ENCODE measurements at regions not wholly inside any gene's neighbourhood (a gene's known extent, or its start where the extent isn't known, plus 50 kb on each side); places are given as distances from the start of the nearest gene placed in this dataset.

GRCh38 chr16:48892893-48893292, 282.9 kb upstream of the N4BP1 start:
- H3K36me3 Mint-ChIP-seq (ENCODE audit: low read depth): no peaks in the 10 kb centered on the region
- H3K4me1 Mint-ChIP-seq: no peaks in the 10 kb centered on the region
- no peaks in the 10 kb centered on the region for H3K27me3 Mint-ChIP-seq
- ATAC-seq (replicated peaks): no peak
- no peak overlapping the region for H3K27ac Mint-ChIP-seq
- H3K4me3 Mint-ChIP-seq: no peak overlapping the region
- no peaks in the 10 kb centered on the region for H3K9me3 Mint-ChIP-seq

GRCh38 chr16:48887646-48888210, 277.7 kb upstream of the N4BP1 start:
- Mint-ChIP-seq H3K9me3 (peaks cover 7% of the 10 kb centered on the region), H3K4me3 (no peak overlapping the region), H3K27me3 (no peaks in the 10 kb centered on the region), H3K4me1 (no peaks in the 10 kb centered on the region), H3K27ac (no peak overlapping the region), H3K36me3 (ENCODE audit: low read depth) (no peaks in the 10 kb centered on the region)
- no peak for ATAC-seq (replicated peaks)

- H3K27ac Mint-ChIP-seq: no peak overlapping the region
- H3K9me3 Mint-ChIP-seq: peaks cover 9% of the 10 kb centered on the region
- H3K4me3 Mint-ChIP-seq: no peak overlapping the region
- no peak for ATAC-seq (replicated peaks)
- H3K4me1 Mint-ChIP-seq: no peaks in the 10 kb centered on the region
- H3K36me3 Mint-ChIP-seq (ENCODE audit: low read depth): no peaks in the 10 kb centered on the region
- H3K27me3 Mint-ChIP-seq: no peaks in the 10 kb centered on the region
These were observed 275.5 kb upstream of the N4BP1 start for GRCh38 chr16:48885471-48885870.

GRCh38 chr16:48881272-48881671, 271.3 kb upstream of the N4BP1 start:
- Mint-ChIP-seq H3K27ac (no peak overlapping the region), H3K27me3 (no peaks in the 10 kb centered on the region), H3K4me1 (no peaks in the 10 kb centered on the region), H3K36me3 (ENCODE audit: low read depth) (no peaks in the 10 kb centered on the region), H3K4me3 (no peak overlapping the region), H3K9me3 (peaks cover 4% of the 10 kb centered on the region)
- no peak for ATAC-seq (replicated peaks)

GRCh38 chr16:48879223-48880122, 269.5 kb upstream of the N4BP1 start:
- no peaks in the 10 kb centered on the region for H3K4me1 Mint-ChIP-seq
- no peak for ATAC-seq (replicated peaks)
- no peaks in the 10 kb centered on the region for H3K36me3 Mint-ChIP-seq (ENCODE audit: low read depth)
- no peak overlapping the region for H3K4me3 Mint-ChIP-seq
- peaks cover 4% of the 10 kb centered on the region for H3K9me3 Mint-ChIP-seq
- no peak overlapping the region for H3K27ac Mint-ChIP-seq
- no peaks in the 10 kb centered on the region for H3K27me3 Mint-ChIP-seq

GRCh38 chr16:48877946-48878345, 268.0 kb upstream of the N4BP1 start:
- no peak overlapping the region for H3K4me3 Mint-ChIP-seq
- H3K27me3 Mint-ChIP-seq: no peaks in the 10 kb centered on the region
- H3K9me3 Mint-ChIP-seq: peaks cover 7% of the 10 kb centered on the region
- no peaks in the 10 kb centered on the region for H3K36me3 Mint-ChIP-seq (ENCODE audit: low read depth)
- H3K27ac Mint-ChIP-seq: no peak overlapping the region
- no peaks in the 10 kb centered on the region for H3K4me1 Mint-ChIP-seq
- no peak for ATAC-seq (replicated peaks)

- H3K27me3 Mint-ChIP-seq: no peaks in the 10 kb centered on the region
- no peaks in the 10 kb centered on the region for H3K36me3 Mint-ChIP-seq (ENCODE audit: low read depth)
- no peaks in the 10 kb centered on the region for H3K4me1 Mint-ChIP-seq
- ATAC-seq (replicated peaks): no peak
- no peak overlapping the region for H3K27ac Mint-ChIP-seq
- no peak overlapping the region for H3K4me3 Mint-ChIP-seq
- peaks cover 18% of the 10 kb centered on the region for H3K9me3 Mint-ChIP-seq
These were observed 260.2 kb upstream of the N4BP1 start for GRCh38 chr16:48870141-48870540.

- Mint-ChIP-seq H3K4me3 (no peak overlapping the region), H3K9me3 (peaks cover 23% of the 10 kb centered on the region), H3K27me3 (no peaks in the 10 kb centered on the region), H3K36me3 (ENCODE audit: low read depth) (no peaks in the 10 kb centered on the region), H3K27ac (no peak overlapping the region), H3K4me1 (no peaks in the 10 kb centered on the region)
- no peak for ATAC-seq (replicated peaks)
These were observed 255.5 kb upstream of the N4BP1 start for GRCh38 chr16:48865520-48865919.

GRCh38 chr16:48864055-48864454, 254.1 kb upstream of the N4BP1 start:
- Mint-ChIP-seq H3K27ac (no peak overlapping the region), H3K9me3 (peaks cover 19% of the 10 kb centered on the region), H3K4me3 (no peak overlapping the region), H3K36me3 (ENCODE audit: low read depth) (no peaks in the 10 kb centered on the region), H3K4me1 (no peaks in the 10 kb centered on the region), H3K27me3 (no peaks in the 10 kb centered on the region)
- ATAC-seq (replicated peaks): no peak

- H3K4me3 Mint-ChIP-seq: no peak overlapping the region
- H3K4me1 Mint-ChIP-seq: no peaks in the 10 kb centered on the region
- no peaks in the 10 kb centered on the region for H3K36me3 Mint-ChIP-seq (ENCODE audit: low read depth)
These were observed 252.1 kb upstream of the N4BP1 start for GRCh38 chr16:48862087-48862532.

GRCh38 chr16:48860341-48860740, 250.4 kb upstream of the N4BP1 start:
- Mint-ChIP-seq H3K27ac (no peak overlapping the region), H3K4me1 (no peaks in the 10 kb centered on the region), H3K9me3 (peaks cover 10% of the 10 kb centered on the region), H3K36me3 (ENCODE audit: low read depth) (no peaks in the 10 kb centered on the region), H3K27me3 (no peaks in the 10 kb centered on the region), H3K4me3 (no peak overlapping the region)
- no peak for ATAC-seq (replicated peaks)

More at GRCh38 chr16:48862087-48862532, 252.1 kb upstream of the N4BP1 start:
- no peak overlapping the region for H3K27ac Mint-ChIP-seq
- H3K27me3 Mint-ChIP-seq: no peaks in the 10 kb centered on the region
- peaks cover 13% of the 10 kb centered on the region for H3K9me3 Mint-ChIP-seq
- no peak for ATAC-seq (replicated peaks)

- no peak overlapping the region for H3K4me3 Mint-ChIP-seq
- H3K9me3 Mint-ChIP-seq: no peaks in the 10 kb centered on the region
- H3K27me3 Mint-ChIP-seq: no peaks in the 10 kb centered on the region
- H3K27ac Mint-ChIP-seq: no peak overlapping the region
- H3K4me1 Mint-ChIP-seq: no peaks in the 10 kb centered on the region
- H3K36me3 Mint-ChIP-seq (ENCODE audit: low read depth): no peaks in the 10 kb centered on the region
- ATAC-seq (replicated peaks): no peak
These were observed 243.0 kb upstream of the N4BP1 start for GRCh38 chr16:48852951-48853350.

GRCh38 chr16:48852458-48852857, 242.5 kb upstream of the N4BP1 start:
- H3K9me3 Mint-ChIP-seq: no peaks in the 10 kb centered on the region
- no peak for ATAC-seq (replicated peaks)
- no peak overlapping the region for H3K27ac Mint-ChIP-seq
- H3K4me1 Mint-ChIP-seq: no peaks in the 10 kb centered on the region
- H3K36me3 Mint-ChIP-seq (ENCODE audit: low read depth): no peaks in the 10 kb centered on the region
- H3K4me3 Mint-ChIP-seq: no peak overlapping the region
- no peaks in the 10 kb centered on the region for H3K27me3 Mint-ChIP-seq

GRCh38 chr16:48850097-48850770, 240.3 kb upstream of the N4BP1 start:
- no peaks in the 10 kb centered on the region for H3K4me1 Mint-ChIP-seq
- no peak overlapping the region for H3K4me3 Mint-ChIP-seq
- ATAC-seq (replicated peaks): no peak
- no peak overlapping the region for H3K27ac Mint-ChIP-seq
- no peaks in the 10 kb centered on the region for H3K36me3 Mint-ChIP-seq (ENCODE audit: low read depth)
- H3K27me3 Mint-ChIP-seq: no peaks in the 10 kb centered on the region
- no peaks in the 10 kb centered on the region for H3K9me3 Mint-ChIP-seq

GRCh38 chr16:48846277-48846676, 236.3 kb upstream of the N4BP1 start:
- Mint-ChIP-seq H3K27me3 (peaks cover 4% of the 10 kb centered on the region), H3K4me1 (no peaks in the 10 kb centered on the region), H3K9me3 (peaks cover 5% of the 10 kb centered on the region), H3K4me3 (no peak overlapping the region), H3K36me3 (ENCODE audit: low read depth) (no peaks in the 10 kb centered on the region), H3K27ac (no peak overlapping the region)
- ATAC-seq (replicated peaks): no peak
